ENCODE measurements at regions not wholly inside any gene's neighbourhood (a gene's known extent, or its start where the extent isn't known, plus 50 kb on each side); places are given as distances from the start of the nearest gene placed in this dataset.

GRCh38 chr1:219825355-219825754, 103.0 kb downstream of the SLC30A10 start:
- no peak for DNase-seq
- Mint-ChIP-seq H3K9me3 (ENCODE audit: unreplicated experiment) (no peaks in the 10 kb centered on the region), H3K4me1 (ENCODE audit: low read depth, unreplicated experiment) (no peaks in the 10 kb centered on the region), H3K27ac (ENCODE audit: unreplicated experiment) (no peak overlapping the region), H3K36me3 (ENCODE audit: unreplicated experiment) (no peaks in the 10 kb centered on the region), H3K27me3 (ENCODE audit: unreplicated experiment) (no peaks in the 10 kb centered on the region), H3K4me3 (ENCODE audit: unreplicated experiment) (no peak overlapping the region)
- no peak for TF ChIP-seq CTCF (IDR thresholded peaks at IDR 0.05; ENCODE audit: partially characterized antibody, unreplicated experiment)

- Mint-ChIP-seq H3K4me1 (ENCODE audit: low read depth, unreplicated experiment) (no peaks in the 10 kb centered on the region), H3K9me3 (ENCODE audit: unreplicated experiment) (no peaks in the 10 kb centered on the region), H3K27me3 (ENCODE audit: unreplicated experiment) (peaks cover under 1% of the 10 kb centered on the region), H3K36me3 (ENCODE audit: unreplicated experiment) (no peaks in the 10 kb centered on the region), H3K4me3 (ENCODE audit: unreplicated experiment) (no peak overlapping the region), H3K27ac (ENCODE audit: unreplicated experiment) (no peak overlapping the region)
- no peak for TF ChIP-seq CTCF (IDR thresholded peaks at IDR 0.05; ENCODE audit: partially characterized antibody, unreplicated experiment)
- no peak for DNase-seq
These were observed 104.0 kb downstream of the SLC30A10 start for GRCh38 chr1:219824338-219824737.

- DNase-seq, result no peak
- Mint-ChIP-seq H3K9me3 (ENCODE audit: unreplicated experiment) (no peaks in the 10 kb centered on the region), H3K36me3 (ENCODE audit: unreplicated experiment) (no peaks in the 10 kb centered on the region), H3K4me1 (ENCODE audit: low read depth, unreplicated experiment) (no peaks in the 10 kb centered on the region), H3K4me3 (ENCODE audit: unreplicated experiment) (no peak overlapping the region), H3K27ac (ENCODE audit: unreplicated experiment) (no peak overlapping the region), H3K27me3 (ENCODE audit: unreplicated experiment) (peaks cover 2% of the 10 kb centered on the region)
- no peak for TF ChIP-seq CTCF (IDR thresholded peaks at IDR 0.05; ENCODE audit: partially characterized antibody, unreplicated experiment)
These were observed 107.8 kb downstream of the SLC30A10 start for GRCh38 chr1:219820551-219820950.

- no peak overlapping the region for H3K4me3 Mint-ChIP-seq (ENCODE audit: unreplicated experiment)
- H3K9me3 Mint-ChIP-seq (ENCODE audit: unreplicated experiment), result no peaks in the 10 kb centered on the region
- H3K36me3 Mint-ChIP-seq (ENCODE audit: unreplicated experiment), result no peaks in the 10 kb centered on the region
- no peak overlapping the region for H3K27ac Mint-ChIP-seq (ENCODE audit: unreplicated experiment)
- DNase-seq, result no peak
- H3K27me3 Mint-ChIP-seq (ENCODE audit: unreplicated experiment), result peaks cover 2% of the 10 kb centered on the region
- TF ChIP-seq CTCF (IDR thresholded peaks at IDR 0.05; ENCODE audit: partially characterized antibody, unreplicated experiment), result no peak
- no peaks in the 10 kb centered on the region for H3K4me1 Mint-ChIP-seq (ENCODE audit: low read depth, unreplicated experiment)
These were observed 110.4 kb downstream of the SLC30A10 start for GRCh38 chr1:219817914-219818313.

- TF ChIP-seq CTCF (IDR thresholded peaks at IDR 0.05; ENCODE audit: partially characterized antibody, unreplicated experiment), result no peak
- no peaks in the 10 kb centered on the region for H3K9me3 Mint-ChIP-seq (ENCODE audit: unreplicated experiment)
- H3K4me1 Mint-ChIP-seq (ENCODE audit: low read depth, unreplicated experiment), result no peaks in the 10 kb centered on the region
- no peaks in the 10 kb centered on the region for H3K36me3 Mint-ChIP-seq (ENCODE audit: unreplicated experiment)
- H3K4me3 Mint-ChIP-seq (ENCODE audit: unreplicated experiment), result no peak overlapping the region
- no peak for DNase-seq
- no peak overlapping the region for H3K27ac Mint-ChIP-seq (ENCODE audit: unreplicated experiment)
- no peaks in the 10 kb centered on the region for H3K27me3 Mint-ChIP-seq (ENCODE audit: unreplicated experiment)
These were observed 115.1 kb downstream of the SLC30A10 start for GRCh38 chr1:219813294-219813693.

All from glutamatergic neuron (in vitro differentiated cells).